ENCODE measurements at regions not wholly inside any gene's neighbourhood (a gene's known extent, or its start where the extent isn't known, plus 50 kb on each side); places are given as distances from the start of the nearest gene placed in this dataset.

- no peak overlapping the region for H3K27ac ChIP-seq
- no peak for DNase-seq (ENCODE audit: low spot score)
- CTCF ChIA-PET: interaction anchor here (0.6 to 0.7 kb wide), 3 partner anchors 126 to 270 kb away, joined by 3 to 4 read pairs (median 3); no protein-coding TSS in a partner anchor
- no peak for TF ChIP-seq CTCF (conservative IDR thresholded peaks at IDR 0.05; ENCODE audit: low read depth)
- POLR2A ChIA-PET (ENCODE audit: low non-redundant PET): no interaction called here
Measured at GRCh38 chr2:38509947-38510326, 92.8 kb downstream of the HNRNPLL start.

GRCh38 chr2:38509314-38509946 lies 93.3 kb downstream of the HNRNPLL start:
- no peak overlapping the region for H3K27ac ChIP-seq
- no peak for TF ChIP-seq CTCF (conservative IDR thresholded peaks at IDR 0.05; ENCODE audit: low read depth)
- peak; percentile 52 for DNase-seq (ENCODE audit: low spot score)
- ChIA-PET CTCF (interaction anchor here (0.6 to 1.8 kb wide), 6 partner anchors 22 to 270 kb away, joined by 3 to 27 read pairs (median 6); no protein-coding TSS in a partner anchor), POLR2A (ENCODE audit: low non-redundant PET) (no interaction called here)

- TF ChIP-seq CTCF (conservative IDR thresholded peaks at IDR 0.05; ENCODE audit: low read depth): peak; percentile 42
- 0 out of 2 replicates have a peak overlapping the region, but pooled peaks have one; percentile 21 for H3K27ac ChIP-seq
- ChIA-PET CTCF (interaction anchor here (0.5 to 1.8 kb wide), 22 partner anchors 11 to 1063 kb away, joined by 3 to 27 read pairs (median 4); no protein-coding TSS in a partner anchor), POLR2A (ENCODE audit: low non-redundant PET) (interaction anchor here (0.5 kb wide), 1 partner anchor 90 kb away, joined by 3 read pairs; no protein-coding TSS in a partner anchor)
- DNase-seq (ENCODE audit: low spot score): peak; percentile 56
Measured at GRCh38 chr2:38508311-38509039, 94.3 kb downstream of the HNRNPLL start.

DNA sequence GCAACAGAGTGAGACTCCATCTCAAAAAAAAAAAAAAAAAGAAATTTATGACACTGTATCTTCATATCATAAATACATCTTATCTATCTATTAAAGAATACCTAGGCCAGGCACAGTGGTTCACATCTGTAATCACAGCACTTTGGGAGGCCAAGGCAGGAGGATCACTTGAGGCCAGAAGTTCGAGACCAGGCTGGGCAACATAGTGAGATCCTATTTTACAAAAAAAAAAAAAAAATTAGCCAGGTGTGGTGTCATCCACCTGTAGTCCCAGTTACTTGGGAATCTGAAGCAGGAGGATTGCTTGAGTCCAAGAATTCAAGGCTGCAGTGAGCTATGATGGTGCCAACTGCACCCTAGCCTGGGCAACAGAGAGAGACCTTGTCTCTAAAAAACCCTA lies 95.0 kb downstream of the HNRNPLL start:
- DNase-seq (ENCODE audit: low spot score): no peak
- CTCF ChIA-PET: interaction anchor here (0.5 to 1.8 kb wide), 19 partner anchors 11 to 1062 kb away, joined by 3 to 27 read pairs (median 3); no protein-coding TSS in a partner anchor
- POLR2A ChIA-PET (ENCODE audit: low non-redundant PET): interaction anchor here (0.5 kb wide), 1 partner anchor 90 kb away, joined by 3 read pairs; no protein-coding TSS in a partner anchor
- TF ChIP-seq CTCF (conservative IDR thresholded peaks at IDR 0.05; ENCODE audit: low read depth): no peak
- no peak overlapping the region for H3K27ac ChIP-seq

- peak; percentile 52 for DNase-seq (ENCODE audit: low spot score)
- CTCF ChIA-PET: interaction anchor here (0.6 kb wide), 1 partner anchor 26 kb away, joined by 3 read pairs; no protein-coding TSS in a partner anchor
- 0 out of 2 replicates have a peak overlapping the region, but pooled peaks have one; percentile 5 for H3K27ac ChIP-seq
- POLR2A ChIA-PET (ENCODE audit: low non-redundant PET): no interaction called here
- no peak for TF ChIP-seq CTCF (conservative IDR thresholded peaks at IDR 0.05; ENCODE audit: low read depth)
Measured at GRCh38 chr2:38505779-38506178, 96.9 kb downstream of the HNRNPLL start.

- ChIA-PET POLR2A (ENCODE audit: low non-redundant PET) (no interaction called here), CTCF (no interaction called here)
- TF ChIP-seq CTCF (conservative IDR thresholded peaks at IDR 0.05; ENCODE audit: low read depth): no peak
- no peak overlapping the region for H3K27ac ChIP-seq
- DNase-seq (ENCODE audit: low spot score): no peak
Measured at GRCh38 chr2:38504169-38504568, 98.6 kb downstream of the HNRNPLL start.

Measured in RWPE1 (cell line).